NCI-H510A (cell line): ENCODE measurements at regions not wholly inside any gene's neighbourhood (a gene's known extent, or its start where the extent isn't known, plus 50 kb on each side); places are given as distances from the start of the nearest gene placed in this dataset.

Experiments used
- DNase-seq: peaks from one replicate; lab custom pipeline; 2025; lab: John Stamatoyannopoulos, UW

DNA sequence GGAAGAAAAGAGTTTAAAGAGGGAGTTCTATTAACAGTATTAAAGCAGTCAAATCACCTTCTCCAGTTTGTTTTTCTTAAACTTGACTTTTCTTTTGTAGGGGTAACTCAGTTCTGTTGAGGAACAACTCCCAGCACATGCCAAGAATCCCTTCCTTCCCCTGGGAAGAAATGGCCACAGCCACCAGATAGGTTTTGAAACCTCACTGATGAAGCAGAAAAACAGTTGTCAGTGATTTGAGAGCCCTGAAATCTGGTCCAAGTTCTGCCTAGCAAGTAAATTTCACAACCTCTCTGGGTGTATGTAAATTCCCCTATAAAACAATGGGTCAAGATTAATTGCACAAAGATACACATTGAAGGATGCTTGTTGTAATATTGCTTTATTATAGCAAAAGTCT is 167.1 kb downstream of the DHX15 start:
- DNase-seq, result no peak

DNA sequence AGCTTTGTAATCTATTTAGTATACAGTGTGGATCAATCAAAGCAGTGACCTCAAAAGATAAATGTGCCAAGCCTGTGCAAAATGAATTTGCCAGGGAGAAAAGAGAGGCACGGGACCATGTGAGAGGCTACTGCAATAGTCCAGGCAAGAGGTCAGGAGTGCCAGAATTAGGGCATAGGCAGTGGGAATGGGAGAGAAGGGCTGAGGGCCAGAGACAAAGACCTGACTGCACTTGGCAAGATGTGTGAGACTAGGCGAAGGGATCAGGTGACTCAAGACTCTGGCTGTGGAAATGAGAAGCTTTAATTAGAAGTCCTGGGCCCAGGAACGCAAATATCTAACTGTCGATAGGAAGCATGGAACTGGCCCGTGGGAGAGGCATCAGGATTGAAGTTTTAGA is 168.1 kb downstream of the DHX15 start:
- no peak for DNase-seq

GRCh38 chr4:24413311-24413784 is 171.0 kb downstream of the DHX15 start:
- DNase-seq, result no peak

DNA sequence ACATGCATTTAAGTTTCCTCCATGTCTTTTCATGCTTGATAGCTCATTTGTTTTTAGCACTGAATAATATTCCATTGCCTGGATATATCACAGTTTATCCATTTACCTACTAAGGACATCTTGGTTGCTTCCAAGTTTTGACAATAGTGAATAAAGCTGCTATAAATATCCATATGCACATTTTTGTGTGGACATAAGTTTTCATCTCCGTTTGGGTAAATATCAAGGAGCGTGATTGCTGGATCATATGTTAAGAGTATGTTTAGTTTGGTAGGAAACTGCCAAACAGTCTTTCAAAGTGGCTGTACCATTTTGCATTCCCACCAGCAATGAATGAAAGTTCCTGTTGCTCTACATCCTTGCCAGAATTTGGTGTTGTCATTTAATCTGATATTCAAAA is 172.5 kb downstream of the DHX15 start:
- no peak for DNase-seq

- DNase-seq, result no peak
These were observed 173.1 kb downstream of the DHX15 start for GRCh38 chr4:24411299-24411698.

DNA sequence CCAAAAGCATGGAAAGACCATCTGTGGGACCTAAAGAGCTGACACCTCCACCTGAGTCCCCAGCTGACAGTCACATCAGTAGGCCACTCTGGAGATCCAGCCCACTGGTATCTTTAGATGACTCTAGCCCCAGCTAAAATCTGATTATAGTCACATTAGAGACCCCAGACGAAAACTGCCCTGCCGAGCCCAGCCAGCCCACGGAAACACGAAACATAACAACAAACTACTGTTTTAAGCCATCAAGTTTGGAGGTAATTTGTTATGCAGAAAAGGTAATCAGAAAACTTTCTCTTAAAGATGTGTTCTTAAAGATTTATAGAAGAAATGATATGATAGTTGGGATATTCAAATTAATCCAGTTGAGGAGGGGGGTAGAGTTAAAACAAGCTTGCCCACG is 175.7 kb downstream of the DHX15 start:
- DNase-seq, result no peak

DNA sequence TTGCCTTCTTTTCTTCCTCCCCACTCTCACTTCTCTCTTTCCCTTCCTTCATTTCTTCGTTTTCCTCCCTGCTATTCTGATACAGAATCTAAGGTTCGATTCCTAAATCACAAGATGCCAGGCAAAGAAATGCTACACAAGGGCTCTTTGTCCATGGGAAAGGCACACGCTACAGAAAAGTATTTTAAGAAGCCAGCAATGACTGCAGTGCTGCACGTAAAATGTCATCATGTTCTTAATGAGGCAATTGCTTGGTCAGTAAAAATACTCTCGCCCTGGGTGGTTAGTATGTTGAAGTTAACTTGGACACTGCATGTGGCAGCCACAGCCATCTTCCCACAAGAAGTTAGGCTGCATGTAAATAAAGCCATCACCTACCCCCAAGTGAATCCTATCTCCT is 178.4 kb downstream of the DHX15 start:
- no peak for DNase-seq

DNA sequence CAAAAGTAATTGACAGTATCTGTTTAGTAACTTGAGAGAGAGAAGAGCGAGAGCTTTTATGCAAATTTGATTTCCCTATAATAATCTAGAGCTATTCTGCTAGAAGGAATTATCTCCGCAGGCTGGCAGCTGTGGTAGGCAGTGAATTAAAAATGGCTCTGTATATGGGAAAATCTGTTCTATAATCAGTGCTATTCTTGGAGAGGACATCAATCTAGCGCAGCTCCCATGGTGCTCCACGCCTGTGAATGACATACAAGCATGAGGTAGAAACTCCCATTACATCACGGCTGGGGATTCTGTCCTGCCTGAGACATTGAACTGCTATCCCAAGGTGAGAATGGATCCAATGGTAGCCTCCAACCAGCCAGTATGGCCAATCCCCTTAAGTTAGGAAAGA is 179.0 kb downstream of the DHX15 start:
- no peak for DNase-seq

DNA sequence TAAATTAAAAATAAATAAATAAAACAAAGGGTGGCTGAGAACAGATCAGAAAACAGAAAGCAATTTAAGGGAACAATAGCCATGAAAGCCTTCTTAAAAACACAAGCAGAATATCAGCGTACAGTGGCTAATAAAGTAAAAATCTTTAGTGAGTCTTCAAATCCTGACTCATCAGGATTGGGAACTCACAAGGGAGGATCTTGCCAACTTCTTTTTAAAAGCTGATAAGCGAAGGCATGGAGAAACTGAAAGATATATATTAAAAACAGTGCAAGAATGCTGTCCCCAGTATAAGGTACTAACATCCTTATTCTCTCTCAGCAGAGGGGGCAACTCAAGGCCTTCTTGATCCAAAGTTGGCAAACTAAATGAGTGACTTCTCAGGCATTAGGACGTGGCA is 180.1 kb downstream of the DHX15 start:
- no peak for DNase-seq

DNA sequence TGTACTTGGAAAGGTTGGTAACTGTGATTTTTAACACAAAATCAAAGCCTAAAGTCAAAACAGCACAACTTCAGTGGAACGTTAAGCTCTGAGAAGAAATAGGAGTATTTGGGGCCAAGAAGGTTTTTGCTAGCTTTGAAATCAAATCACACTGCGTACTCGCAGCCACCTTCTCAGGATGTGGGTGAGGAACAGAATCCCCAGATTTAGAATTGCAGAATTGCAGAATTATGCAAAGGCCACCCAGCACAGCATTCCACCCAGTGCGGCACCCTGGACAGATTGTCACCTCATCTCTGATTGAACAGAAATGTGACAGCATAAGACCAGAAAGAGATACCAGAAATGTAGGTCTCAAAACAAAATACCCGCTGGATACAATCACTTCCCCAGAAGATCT is 181.1 kb downstream of the DHX15 start:
- no peak for DNase-seq

GRCh38 chr4:24400537-24400936 is 183.8 kb downstream of the DHX15 start:
- DNase-seq, result no peak

GRCh38 chr4:24396988-24397387 is 187.4 kb downstream of the DHX15 start:
- DNase-seq, result no peak

GRCh38 chr4:24395937-24396336 is 188.4 kb downstream of the DHX15 start:
- DNase-seq, result no peak

DNA sequence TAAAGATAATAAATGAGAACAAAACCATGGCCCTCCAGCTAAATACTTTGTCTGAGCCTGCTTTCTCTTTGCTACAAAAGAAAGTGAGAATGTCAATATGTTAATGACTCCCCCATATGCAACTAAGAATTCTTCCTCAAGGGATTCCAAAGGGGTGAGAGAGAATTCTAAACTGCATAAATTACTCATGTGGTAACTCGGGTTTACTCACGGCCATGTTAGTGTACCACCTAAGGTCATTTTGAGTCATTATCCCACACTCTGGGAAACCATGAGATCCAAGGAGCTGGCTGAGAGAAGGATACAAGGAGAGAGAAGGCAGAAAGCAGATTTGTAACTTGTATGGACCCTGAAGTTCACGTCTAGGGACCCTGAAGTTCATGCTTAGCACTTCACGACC is 190.3 kb downstream of the DHX15 start:
- no peak for DNase-seq

DNA sequence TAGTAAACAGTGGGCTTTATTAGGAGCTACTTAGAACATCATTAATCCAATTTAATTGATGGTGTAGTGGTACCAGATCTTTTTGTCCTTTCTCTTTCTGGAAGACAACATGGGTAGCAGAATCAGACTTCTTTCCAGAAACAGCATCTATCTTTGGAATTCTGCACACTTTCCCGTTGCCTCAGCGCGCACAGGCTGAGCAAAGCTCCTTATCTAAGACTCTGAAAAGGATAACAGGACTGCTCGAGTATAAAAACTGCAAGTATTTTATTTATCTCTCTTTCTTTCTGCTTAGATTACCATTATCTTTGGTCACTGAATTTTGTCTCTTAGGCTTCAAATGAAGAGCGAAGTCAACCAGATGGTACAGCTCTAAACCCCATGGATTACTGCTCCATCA is 191.7 kb downstream of the DHX15 start:
- no peak for DNase-seq

DNA sequence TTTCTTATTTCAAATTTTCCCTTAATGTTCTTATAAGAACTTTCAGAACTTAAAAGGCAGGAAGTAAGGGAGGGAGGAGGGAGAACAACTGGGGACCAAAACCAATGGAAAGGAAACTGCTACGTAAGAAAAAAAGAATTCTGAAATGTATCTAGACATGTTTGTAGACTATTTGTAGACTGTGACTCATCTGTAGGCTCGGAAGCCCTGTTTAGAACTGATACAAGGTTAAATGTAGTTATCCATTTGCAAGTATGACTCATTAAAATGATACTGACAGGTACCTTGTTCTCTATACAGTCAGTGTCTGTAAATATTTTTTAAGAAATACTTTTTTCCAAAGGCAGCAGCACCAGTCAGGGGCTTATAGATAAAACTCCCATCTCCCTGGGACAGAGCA is 202.0 kb downstream of the DHX15 start:
- DNase-seq, result no peak

GRCh38 chr4:24380957-24381665 is 203.2 kb downstream of the DHX15 start:
- DNase-seq, result no peak

DNA sequence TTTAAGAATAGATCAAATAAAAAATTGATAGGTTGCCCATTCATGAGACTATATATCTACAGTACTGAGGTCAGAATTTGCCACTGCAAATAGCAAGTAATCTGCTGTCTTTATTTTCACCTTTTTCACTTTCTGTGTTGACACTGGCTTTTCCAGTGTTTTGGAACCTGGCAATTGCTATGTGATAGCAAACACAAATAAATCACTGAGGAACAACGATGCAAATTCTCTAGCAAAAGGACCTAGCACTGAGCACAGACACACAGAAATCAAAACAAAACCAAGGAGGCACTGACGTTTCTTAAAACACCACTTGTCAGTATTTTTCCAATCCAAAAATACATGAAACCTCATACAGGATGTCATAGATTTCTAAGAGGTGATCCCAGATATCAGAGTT is 210.7 kb downstream of the DHX15 start:
- no peak for DNase-seq

DNA sequence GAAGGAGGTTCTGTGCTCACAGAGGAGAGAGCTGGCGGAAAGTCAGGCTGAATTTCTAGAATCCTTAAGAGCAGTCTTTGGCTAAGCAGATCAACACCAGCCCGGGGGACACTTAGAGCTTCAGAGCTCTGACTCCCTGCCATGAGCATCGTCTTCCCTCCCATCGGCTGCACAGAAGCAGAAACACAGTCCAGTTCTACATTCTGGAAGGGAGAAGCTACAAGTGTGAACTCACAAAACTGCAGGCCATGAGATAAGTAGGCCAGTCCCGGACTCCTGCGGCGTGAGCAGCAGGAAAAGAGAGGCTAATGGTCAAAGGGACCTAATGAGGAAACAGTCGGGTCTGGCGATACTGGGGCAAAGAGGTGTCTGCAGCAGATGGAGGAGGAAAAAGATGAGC is 211.5 kb downstream of the DHX15 start:
- no peak for DNase-seq

GRCh38 chr4:24372341-24372740 is 212.0 kb downstream of the DHX15 start:
- no peak for DNase-seq

GRCh38 chr4:24370421-24370820 is 213.9 kb downstream of the DHX15 start:
- DNase-seq, result no peak

DNA sequence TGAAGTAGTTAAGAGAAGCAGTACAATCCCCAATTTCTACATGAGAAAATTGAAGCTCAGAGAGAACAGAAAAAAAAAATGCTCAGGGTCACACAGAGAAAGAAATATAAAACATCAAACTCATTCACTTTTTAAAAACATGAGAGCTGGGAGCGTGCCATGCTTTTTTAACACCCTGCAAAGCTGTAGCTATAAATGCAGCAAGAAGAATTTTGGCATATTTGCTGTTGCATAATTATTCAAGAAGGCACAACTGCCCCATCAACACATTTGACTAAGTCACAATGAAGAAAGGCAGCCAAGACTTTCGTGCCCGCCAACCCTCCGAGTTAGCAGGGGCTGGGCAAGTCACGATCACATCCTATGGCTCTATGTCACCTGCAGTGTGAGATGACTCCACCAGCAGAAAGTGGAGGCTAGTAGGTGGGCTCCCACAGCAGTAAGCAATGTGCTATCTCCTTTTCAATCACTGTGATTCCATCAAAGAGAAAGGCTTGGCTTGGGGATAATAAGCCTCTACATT is 214.8 kb downstream of the DHX15 start:
- no peak for DNase-seq

GRCh38 chr4:24368801-24369200 is 215.6 kb downstream of the DHX15 start:
- no peak for DNase-seq

GRCh38 chr4:24364852-24365251 is 219.5 kb downstream of the DHX15 start:
- no peak for DNase-seq
